NCI-H524 (cell line): ENCODE measurements at regions not wholly inside any gene's neighbourhood (a gene's known extent, or its start where the extent isn't known, plus 50 kb on each side); places are given as distances from the start of the nearest gene placed in this dataset.

Experiments
- DNase-seq, 2 experiments: peaks; one replicate each; lab custom pipeline; 2025; lab: John Stamatoyannopoulos, UW

GRCh38 chr1:112317611-112318062 is 78.4 kb upstream of the CTTNBP2NL start:
- DNase-seq, result no peak

- DNase-seq, result no peak
Observed at GRCh38 chr1:112318263-112318662, 77.8 kb upstream of the CTTNBP2NL start.

GRCh38 chr1:112318698-112319370 is 77.2 kb upstream of the CTTNBP2NL start:
- DNase-seq, result no peak

- no peak for DNase-seq
Observed at GRCh38 chr1:112319371-112320040, 76.5 kb upstream of the CTTNBP2NL start.

- no peak for DNase-seq
Observed at GRCh38 chr1:112320058-112320457, 76.0 kb upstream of the CTTNBP2NL start.

- DNase-seq, result no peak
Observed at GRCh38 chr1:112322018-112322417, 74.0 kb upstream of the CTTNBP2NL start.

GRCh38 chr1:112322983-112323678 is 72.9 kb upstream of the CTTNBP2NL start:
- DNase-seq, result no peak

- peak; percentile 29 to 62 for DNase-seq
Observed at GRCh38 chr1:112325504-112325903, 70.5 kb upstream of the CTTNBP2NL start.

GRCh38 chr1:112328600-112328999 is 67.4 kb upstream of the CTTNBP2NL start:
- no peak for DNase-seq

GRCh38 chr1:112332176-112333150 is 63.6 kb upstream of the CTTNBP2NL start:
- no peak for DNase-seq

- DNase-seq, result no peak
Observed at GRCh38 chr1:112335351-112335750, 60.7 kb upstream of the CTTNBP2NL start.

- DNase-seq, result peak in 1 of 2 experiments; percentile 16
Observed at GRCh38 chr1:112337028-112337531, 58.9 kb upstream of the CTTNBP2NL start.

GRCh38 chr1:112341986-112342385 is 54.0 kb upstream of the CTTNBP2NL start:
- DNase-seq, result peak in 1 of 2 experiments; percentile 10

GRCh38 chr1:112342558-112342957 is 53.5 kb upstream of the CTTNBP2NL start:
- no peak for DNase-seq

GRCh38 chr1:112344754-112345423 is 51.1 kb upstream of the CTTNBP2NL start:
- no peak for DNase-seq
